RWPE2 (cell line): ENCODE measurements at regions not wholly inside any gene's neighbourhood (a gene's known extent, or its start where the extent isn't known, plus 50 kb on each side); places are given as distances from the start of the nearest gene placed in this dataset.

Experiments used
- ATAC-seq: fragments of 200-7000 bp; cut with Tn5 transposase; 3 replicates; pipeline ENCODE4 v1.9.1; 2021; ENCODE audit warnings: low read depth
- DNase-seq: peaks from one replicate; pipeline ENCODE4 v3.0.0-alpha.2; 2020; ENCODE audit warnings: low spot score
- H3K27ac ChIP-seq: fragments of 450-650 bp; 2 replicates; pipeline ENCODE4 v1.5.1; 2017; ENCODE audit warnings: mild to moderate bottlenecking; ENCODE audit not compliant: poor library complexity, severe bottlenecking
- H3K27me3 ChIP-seq: fragments of 250-450 bp; sonication (Bioruptor Pico); 2 replicates; pipeline ENCODE4 v1.5.1; 2021; ENCODE audit warnings: mild to moderate bottlenecking, moderate library complexity; ENCODE audit not compliant: insufficient read depth, poor library complexity, severe bottlenecking
- H3K36me3 ChIP-seq: fragments of 250-450 bp; sonication (Bioruptor Pico); 2 replicates; pipeline ENCODE4 v1.5.1; 2020; ENCODE audit warnings: low read depth, mild to moderate bottlenecking, moderate library complexity
- H3K4me1 ChIP-seq: fragments of 250-450 bp; sonication (Bioruptor Pico); 2 replicates; pipeline ENCODE4 v1.5.1; 2021; ENCODE audit warnings: mild to moderate bottlenecking, moderate library complexity; ENCODE audit not compliant: insufficient read depth, poor library complexity, severe bottlenecking
- H3K4me3 ChIP-seq: fragments of 250-450 bp; sonication (Bioruptor Pico); 2 replicates; pipeline ENCODE4 v1.5.1; 2021; ENCODE audit warnings: mild to moderate bottlenecking, moderate library complexity; ENCODE audit not compliant: severe bottlenecking
- H3K9me3 ChIP-seq: fragments of 250-450 bp; sonication (Bioruptor Pico); 2 replicates; pipeline ENCODE4 v1.5.1; 2021; ENCODE audit warnings: mild to moderate bottlenecking, moderate library complexity; ENCODE audit not compliant: severe bottlenecking
- TF ChIP-seq, protein P1 (sequence below): fragments of 450-650 bp; IDR thresholded peaks from one replicate; pipeline ENCODE4 v1.5.1; 2017; ENCODE audit warnings: mild to moderate bottlenecking, moderate library complexity; ENCODE audit not compliant: poor library complexity, severe bottlenecking

- no peaks in the 10 kb centered on the region for H3K9me3 ChIP-seq
- peaks cover 3% of the 10 kb centered on the region for H3K27me3 ChIP-seq
- DNase-seq (no peak), ATAC-seq (peak; percentile 76)
- TF ChIP-seq, protein P1, sequence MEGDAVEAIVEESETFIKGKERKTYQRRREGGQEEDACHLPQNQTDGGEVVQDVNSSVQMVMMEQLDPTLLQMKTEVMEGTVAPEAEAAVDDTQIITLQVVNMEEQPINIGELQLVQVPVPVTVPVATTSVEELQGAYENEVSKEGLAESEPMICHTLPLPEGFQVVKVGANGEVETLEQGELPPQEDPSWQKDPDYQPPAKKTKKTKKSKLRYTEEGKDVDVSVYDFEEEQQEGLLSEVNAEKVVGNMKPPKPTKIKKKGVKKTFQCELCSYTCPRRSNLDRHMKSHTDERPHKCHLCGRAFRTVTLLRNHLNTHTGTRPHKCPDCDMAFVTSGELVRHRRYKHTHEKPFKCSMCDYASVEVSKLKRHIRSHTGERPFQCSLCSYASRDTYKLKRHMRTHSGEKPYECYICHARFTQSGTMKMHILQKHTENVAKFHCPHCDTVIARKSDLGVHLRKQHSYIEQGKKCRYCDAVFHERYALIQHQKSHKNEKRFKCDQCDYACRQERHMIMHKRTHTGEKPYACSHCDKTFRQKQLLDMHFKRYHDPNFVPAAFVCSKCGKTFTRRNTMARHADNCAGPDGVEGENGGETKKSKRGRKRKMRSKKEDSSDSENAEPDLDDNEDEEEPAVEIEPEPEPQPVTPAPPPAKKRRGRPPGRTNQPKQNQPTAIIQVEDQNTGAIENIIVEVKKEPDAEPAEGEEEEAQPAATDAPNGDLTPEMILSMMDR: no peak
- H3K36me3 ChIP-seq: no peaks in the 10 kb centered on the region
- H3K4me1 ChIP-seq: no peaks in the 10 kb centered on the region
- H3K27ac ChIP-seq: no peak overlapping the region
- H3K4me3 ChIP-seq: no peak overlapping the region
Measured at GRCh38 chr15:80317389-80318182, 65.6 kb upstream of the CTXND1 start.

DNA sequence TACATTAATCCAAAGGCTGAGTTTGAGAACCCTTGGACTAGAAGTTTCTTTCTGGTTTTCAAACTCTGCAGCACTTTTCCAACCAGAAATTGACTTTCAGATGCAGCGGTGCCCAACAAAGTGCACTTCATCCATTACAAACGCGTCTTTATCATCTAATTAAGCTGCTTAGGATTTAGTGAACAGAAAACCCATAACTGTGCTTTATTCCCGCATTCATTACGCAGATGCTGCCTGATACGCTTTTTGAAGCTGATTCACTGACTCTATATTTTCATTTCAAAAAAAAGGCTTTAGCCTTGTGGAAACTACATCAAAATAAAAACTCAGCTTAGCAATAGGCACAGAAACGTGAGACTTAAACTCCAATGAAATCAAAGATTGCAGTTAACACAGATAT lies 69.8 kb upstream of the CTXND1 start:
- Histone ChIP-seq H3K4me1 (no peaks in the 10 kb centered on the region), H3K9me3 (no peaks in the 10 kb centered on the region), H3K27me3 (peaks cover 3% of the 10 kb centered on the region), H3K4me3 (no peak overlapping the region), H3K27ac (no peak overlapping the region), H3K36me3 (no peaks in the 10 kb centered on the region)
- DNase-seq (no peak), ATAC-seq (no peak)
- TF ChIP-seq, protein P1: no peak

- no peak for DNase-seq
- Histone ChIP-seq H3K36me3 (no peaks in the 10 kb centered on the region), H3K27me3 (peaks cover 3% of the 10 kb centered on the region), H3K9me3 (no peaks in the 10 kb centered on the region), H3K27ac (no peak overlapping the region), H3K4me3 (no peak overlapping the region), H3K4me1 (no peaks in the 10 kb centered on the region)
- TF ChIP-seq, protein P1: peak; percentile 42
- no peak for ATAC-seq
Measured at GRCh38 chr15:80323285-80323684, 71.3 kb upstream of the CTXND1 start.

DNA sequence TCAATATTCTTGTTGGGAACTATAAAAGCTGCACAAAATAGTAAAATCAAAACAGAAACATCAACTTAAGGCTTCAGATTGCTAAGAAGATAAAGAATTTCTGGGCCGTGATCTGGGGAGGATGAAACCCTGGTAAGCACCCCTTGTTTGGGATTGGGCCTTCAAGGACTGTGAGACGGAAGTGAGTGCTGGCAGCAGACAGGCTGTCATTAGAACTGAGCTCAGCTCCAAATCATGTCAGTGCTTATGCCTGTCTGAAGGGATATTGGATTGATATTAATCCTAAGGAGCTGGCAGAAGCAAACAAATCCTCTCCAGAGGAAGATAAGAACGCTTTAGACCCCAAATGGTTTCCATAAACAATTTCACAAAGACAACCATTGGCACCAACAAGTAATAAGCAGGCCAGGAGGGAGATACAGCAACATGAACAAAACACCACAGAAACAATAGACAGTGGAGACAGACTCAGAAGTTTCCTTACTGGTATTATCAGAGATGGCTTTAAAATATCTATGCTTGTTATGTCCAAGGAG lies 72.6 kb upstream of the CTXND1 start:
- ATAC-seq (0 out of 3 replicates have a peak, but pooled peaks have one; percentile 23), DNase-seq (no peak)
- Histone ChIP-seq H3K27ac (no peak overlapping the region), H3K27me3 (peaks cover 3% of the 10 kb centered on the region), H3K9me3 (no peaks in the 10 kb centered on the region), H3K4me1 (no peaks in the 10 kb centered on the region), H3K36me3 (no peaks in the 10 kb centered on the region), H3K4me3 (no peak overlapping the region)
- TF ChIP-seq, protein P1: no peak

DNA sequence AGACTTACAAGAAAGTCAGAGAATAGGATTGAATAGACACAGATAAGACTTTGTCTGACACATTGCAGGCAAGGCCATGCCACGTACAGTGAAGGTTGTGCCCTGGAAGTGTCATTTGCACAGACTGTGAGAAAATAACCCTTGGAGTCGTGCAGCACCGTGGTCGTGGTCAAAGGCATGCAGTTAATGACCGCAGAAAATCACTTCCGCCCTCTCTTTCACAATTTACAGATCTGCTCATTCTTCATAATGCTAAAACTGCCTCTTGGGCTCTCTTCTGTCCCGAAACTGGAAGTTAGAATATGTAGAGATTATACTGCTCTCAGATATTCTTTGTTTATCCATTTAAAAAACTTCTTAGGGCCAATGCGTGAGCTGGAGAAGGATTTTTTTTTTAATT lies 73.2 kb upstream of the CTXND1 start:
- DNase-seq: no peak
- ATAC-seq: no peak
- no peaks in the 10 kb centered on the region for H3K4me1 ChIP-seq
- H3K4me3 ChIP-seq: no peak overlapping the region
- H3K36me3 ChIP-seq: no peaks in the 10 kb centered on the region
- H3K9me3 ChIP-seq: no peaks in the 10 kb centered on the region
- H3K27ac ChIP-seq: no peak overlapping the region
- peaks cover 7% of the 10 kb centered on the region for H3K27me3 ChIP-seq
- TF ChIP-seq, protein P1: no peak
